ENCODE measurements at regions not wholly inside any gene's neighbourhood (a gene's known extent, or its start where the extent isn't known, plus 50 kb on each side); places are given as distances from the start of the nearest gene placed in this dataset.
"Not testable (repeated sequence)": the region's sequence is repeated elsewhere in the genome, so short reads cannot be mapped to it uniquely, and the experiment has no call there.

DNA sequence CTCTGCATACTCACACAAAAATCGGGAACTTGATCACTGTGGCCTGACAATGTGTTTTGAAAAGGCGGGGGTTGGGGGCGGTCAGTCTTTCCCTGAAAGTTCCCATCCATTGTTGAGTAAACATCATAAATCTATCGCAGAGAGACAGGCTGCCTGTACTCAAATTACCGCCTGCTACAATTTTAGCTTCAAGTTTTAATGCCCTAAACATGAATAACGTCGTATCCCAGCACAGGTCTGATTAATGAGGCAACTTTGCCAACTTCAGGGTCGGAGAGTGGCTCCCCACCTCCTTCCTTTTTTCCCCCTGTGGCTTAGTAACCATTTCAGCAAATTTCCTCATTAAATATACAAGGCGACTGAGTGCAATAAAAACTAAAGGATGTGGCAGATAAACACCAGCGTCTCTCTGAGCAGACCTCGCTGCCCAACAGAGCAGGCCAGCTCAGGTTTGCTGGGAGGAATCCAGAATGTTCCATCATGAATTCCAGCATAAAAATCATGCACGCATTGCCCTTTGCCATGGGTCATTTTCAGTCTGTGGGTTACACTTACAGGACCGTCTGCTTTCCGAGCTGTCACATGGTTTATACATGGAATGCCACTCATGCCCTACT is 213.5 kb upstream of the PLGLB2 start:
- not testable (repeated sequence) for H3K36me3 ChIP-seq (ENCODE audit: control insufficient read depth, insufficient read depth, low read length); H3K4me3 ChIP-seq (ENCODE audit: low read depth, low read length); H3K27me3 ChIP-seq (ENCODE audit: control insufficient read depth, insufficient read depth, low read length); H3K9ac ChIP-seq (ENCODE audit: low read depth, low read length); H3K9me3 ChIP-seq (ENCODE audit: control insufficient read depth, insufficient read depth, low read length); H3K4me1 ChIP-seq (ENCODE audit: control insufficient read depth, insufficient read depth, low read length)

DNA sequence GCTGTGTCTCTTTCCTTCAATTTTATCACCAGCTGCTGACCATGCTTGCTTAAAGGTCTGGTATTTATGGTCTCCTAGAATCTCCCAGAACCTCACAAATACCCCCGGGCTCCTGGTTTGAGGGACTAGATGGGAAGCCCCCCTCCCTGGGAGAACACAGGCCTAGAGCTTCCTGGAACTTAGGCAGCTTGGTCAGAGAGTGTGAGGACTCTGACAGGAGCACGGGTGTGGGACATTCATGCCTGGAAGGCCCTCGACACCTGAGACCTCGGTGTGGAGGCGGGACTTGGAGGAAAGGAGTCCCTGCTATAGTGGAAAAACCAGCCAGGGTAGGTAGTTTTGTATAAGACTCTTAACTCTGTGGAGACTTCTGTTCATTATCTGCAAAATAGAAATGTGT is 211.5 kb upstream of the PLGLB2 start:
- not testable (repeated sequence) for H3K27me3 ChIP-seq (ENCODE audit: control insufficient read depth, insufficient read depth, low read length); H3K4me3 ChIP-seq (ENCODE audit: low read depth, low read length); H3K9ac ChIP-seq (ENCODE audit: low read depth, low read length); H3K4me1 ChIP-seq (ENCODE audit: control insufficient read depth, insufficient read depth, low read length); H3K9me3 ChIP-seq (ENCODE audit: control insufficient read depth, insufficient read depth, low read length); H3K36me3 ChIP-seq (ENCODE audit: control insufficient read depth, insufficient read depth, low read length)

DNA sequence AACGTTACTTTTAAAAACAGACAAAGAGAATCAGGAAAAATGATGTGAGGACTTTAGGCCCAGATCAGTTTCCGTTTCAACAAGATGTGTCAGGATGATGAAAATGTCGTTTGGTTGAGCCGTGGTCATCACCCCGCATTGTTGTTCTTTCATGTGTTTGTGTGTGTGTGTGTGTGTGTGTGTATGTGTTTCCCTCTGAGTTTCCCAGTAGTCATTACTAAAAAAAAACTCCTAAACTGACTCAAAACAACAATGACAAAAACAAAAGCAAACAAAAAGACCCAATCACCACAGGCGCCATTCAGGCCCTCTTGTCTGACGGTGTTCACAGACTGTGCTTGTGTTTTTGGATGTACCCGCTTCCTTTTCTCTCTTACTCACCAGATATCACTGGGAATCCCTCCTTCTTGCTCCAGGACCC is 210.6 kb upstream of the PLGLB2 start:
- H3K4me1 ChIP-seq (ENCODE audit: control insufficient read depth, insufficient read depth, low read length); H3K36me3 ChIP-seq (ENCODE audit: control insufficient read depth, insufficient read depth, low read length); H3K4me3 ChIP-seq (ENCODE audit: low read depth, low read length); H3K27me3 ChIP-seq (ENCODE audit: control insufficient read depth, insufficient read depth, low read length); H3K9me3 ChIP-seq (ENCODE audit: control insufficient read depth, insufficient read depth, low read length); H3K9ac ChIP-seq (ENCODE audit: low read depth, low read length): not testable (repeated sequence)

DNA sequence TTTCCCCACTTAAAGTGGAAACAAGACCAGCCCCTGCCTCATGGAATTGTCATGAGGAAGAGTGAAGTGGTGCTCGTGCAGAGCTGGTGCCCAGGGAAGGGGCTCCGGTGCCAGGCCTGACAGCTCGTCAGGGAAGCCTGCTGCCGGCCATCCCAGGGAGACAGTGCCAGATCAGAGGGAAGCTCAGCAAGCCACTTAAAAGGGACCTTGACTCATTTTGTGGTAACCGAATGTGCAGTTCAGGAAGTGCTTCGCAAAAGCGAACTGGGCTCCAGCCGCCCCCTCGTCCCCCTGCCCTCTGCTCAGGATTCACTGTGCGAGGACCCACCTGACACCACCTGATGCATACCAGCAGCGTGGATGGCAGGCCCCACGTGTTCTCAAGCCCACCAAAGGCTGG is 209.6 kb upstream of the PLGLB2 start:
- not testable (repeated sequence) for H3K36me3 ChIP-seq (ENCODE audit: control insufficient read depth, insufficient read depth, low read length); H3K4me1 ChIP-seq (ENCODE audit: control insufficient read depth, insufficient read depth, low read length); H3K27me3 ChIP-seq (ENCODE audit: control insufficient read depth, insufficient read depth, low read length); H3K4me3 ChIP-seq (ENCODE audit: low read depth, low read length); H3K9me3 ChIP-seq (ENCODE audit: control insufficient read depth, insufficient read depth, low read length); H3K9ac ChIP-seq (ENCODE audit: low read depth, low read length)

DNA sequence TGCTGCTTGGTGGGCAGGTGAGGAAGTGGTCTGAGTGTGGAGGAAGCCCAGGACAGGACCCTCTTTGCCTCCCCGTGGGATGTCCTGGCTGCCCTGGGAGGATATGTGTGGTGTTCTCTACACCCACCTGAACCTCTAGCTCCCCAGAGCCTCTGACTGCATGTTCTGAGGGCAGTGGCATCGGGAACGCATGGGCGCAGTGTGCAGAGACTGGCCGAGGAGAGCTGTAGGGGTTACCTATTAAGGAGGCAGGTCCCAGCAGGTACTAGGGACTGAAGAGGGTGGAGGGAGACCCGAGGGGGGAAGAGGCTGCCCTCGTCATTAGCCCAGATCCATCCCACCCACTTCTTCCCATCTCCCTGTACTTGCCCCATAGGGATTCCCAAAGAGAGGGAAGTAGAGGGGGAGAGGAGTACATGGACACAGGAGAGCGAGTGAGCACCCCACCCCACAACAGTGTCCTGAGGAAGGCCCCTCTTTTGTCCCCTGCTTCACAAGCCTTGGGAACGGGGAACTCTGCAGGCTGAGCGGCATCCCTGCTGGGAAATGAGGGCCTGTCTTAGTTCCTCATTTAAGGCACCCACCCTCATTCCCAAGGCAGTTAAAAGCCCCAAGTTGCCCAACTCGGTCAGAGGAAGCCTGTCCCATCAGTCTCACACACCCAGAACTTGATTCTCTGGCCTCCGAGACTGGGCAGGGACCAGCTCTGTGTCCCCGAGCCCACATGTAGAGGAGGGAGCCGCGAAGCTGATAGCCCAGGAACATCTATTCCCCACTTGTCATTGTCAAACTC is 208.5 kb upstream of the PLGLB2 start:
- not testable (repeated sequence) for H3K4me1 ChIP-seq (ENCODE audit: control insufficient read depth, insufficient read depth, low read length); H3K9ac ChIP-seq (ENCODE audit: low read depth, low read length); H3K36me3 ChIP-seq (ENCODE audit: control insufficient read depth, insufficient read depth, low read length); H3K27me3 ChIP-seq (ENCODE audit: control insufficient read depth, insufficient read depth, low read length); H3K4me3 ChIP-seq (ENCODE audit: low read depth, low read length); H3K9me3 ChIP-seq (ENCODE audit: control insufficient read depth, insufficient read depth, low read length)

DNA sequence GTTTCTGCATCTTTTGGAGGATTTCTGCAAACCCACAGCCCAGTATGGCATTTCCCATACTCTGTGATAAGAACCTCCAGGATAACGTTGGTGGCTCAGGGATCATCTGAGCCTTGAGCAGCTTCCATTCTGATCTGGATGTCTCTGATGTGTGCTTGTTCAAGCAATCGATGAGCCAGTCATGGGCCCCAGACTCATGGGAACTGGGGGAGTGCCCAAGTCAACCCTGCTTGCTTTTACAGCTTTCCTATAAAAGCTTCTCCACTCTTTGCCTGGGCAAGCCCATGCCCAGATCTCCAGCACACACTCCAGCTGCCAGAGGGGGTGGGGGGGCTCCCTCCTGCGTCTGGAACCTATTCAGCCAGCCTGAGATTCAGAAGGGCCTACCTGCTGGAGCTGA is 207.6 kb upstream of the PLGLB2 start:
- H3K9ac ChIP-seq (ENCODE audit: low read depth, low read length); H3K36me3 ChIP-seq (ENCODE audit: control insufficient read depth, insufficient read depth, low read length); H3K4me3 ChIP-seq (ENCODE audit: low read depth, low read length); H3K9me3 ChIP-seq (ENCODE audit: control insufficient read depth, insufficient read depth, low read length); H3K27me3 ChIP-seq (ENCODE audit: control insufficient read depth, insufficient read depth, low read length); H3K4me1 ChIP-seq (ENCODE audit: control insufficient read depth, insufficient read depth, low read length): not testable (repeated sequence)

DNA sequence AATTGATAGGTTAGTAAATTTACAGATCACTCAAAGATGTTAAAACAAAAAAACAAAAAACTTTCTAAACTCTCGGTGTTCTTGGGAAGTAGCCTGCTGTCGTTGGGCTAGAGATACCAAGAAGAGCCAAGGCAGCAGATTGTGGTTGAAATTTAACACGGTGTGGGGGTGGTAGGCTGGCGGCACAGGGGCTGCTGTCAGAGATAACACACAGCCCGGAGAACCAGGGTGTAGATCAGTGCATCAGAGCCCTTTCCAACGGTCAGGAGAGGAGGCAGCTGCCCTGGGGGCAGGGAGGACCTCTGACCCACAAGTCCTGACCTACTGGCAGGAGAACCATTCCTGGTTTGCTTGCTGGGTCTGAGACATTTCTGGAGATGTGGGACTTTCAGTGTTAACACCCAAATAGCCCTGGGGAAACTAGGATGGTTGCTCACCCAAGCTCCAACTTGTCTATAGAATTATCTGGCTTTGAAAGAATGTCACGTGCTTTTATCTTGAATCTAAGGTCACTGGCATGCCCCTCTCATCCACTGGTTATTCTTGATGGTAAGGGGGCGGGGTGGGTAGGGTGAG is 205.2 kb upstream of the PLGLB2 start:
- H3K27me3 ChIP-seq (ENCODE audit: control insufficient read depth, insufficient read depth, low read length); H3K4me1 ChIP-seq (ENCODE audit: control insufficient read depth, insufficient read depth, low read length); H3K9ac ChIP-seq (ENCODE audit: low read depth, low read length); H3K36me3 ChIP-seq (ENCODE audit: control insufficient read depth, insufficient read depth, low read length); H3K9me3 ChIP-seq (ENCODE audit: control insufficient read depth, insufficient read depth, low read length); H3K4me3 ChIP-seq (ENCODE audit: low read depth, low read length): not testable (repeated sequence)

DNA sequence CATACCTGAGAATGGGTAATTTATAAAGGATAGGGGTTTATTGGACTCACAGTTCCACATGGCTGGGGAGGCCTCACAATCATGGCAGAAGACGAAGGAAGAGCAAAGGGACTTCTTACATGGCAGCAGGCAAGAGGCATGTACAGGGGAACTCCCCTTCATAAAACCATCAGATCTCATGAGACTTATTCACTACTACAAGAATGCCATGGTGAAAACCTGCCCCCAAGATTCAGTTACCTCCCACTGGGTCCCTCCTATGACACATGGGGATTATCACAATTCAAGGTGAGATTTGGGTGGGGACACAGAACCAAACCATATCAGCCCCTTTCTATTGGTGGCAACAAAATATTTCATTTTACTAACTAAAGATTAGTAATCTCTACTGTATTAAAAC is 204.1 kb upstream of the PLGLB2 start:
- not testable (repeated sequence) for H3K9me3 ChIP-seq (ENCODE audit: control insufficient read depth, insufficient read depth, low read length); H3K36me3 ChIP-seq (ENCODE audit: control insufficient read depth, insufficient read depth, low read length); H3K9ac ChIP-seq (ENCODE audit: low read depth, low read length); H3K4me3 ChIP-seq (ENCODE audit: low read depth, low read length); H3K4me1 ChIP-seq (ENCODE audit: control insufficient read depth, insufficient read depth, low read length); H3K27me3 ChIP-seq (ENCODE audit: control insufficient read depth, insufficient read depth, low read length)

DNA sequence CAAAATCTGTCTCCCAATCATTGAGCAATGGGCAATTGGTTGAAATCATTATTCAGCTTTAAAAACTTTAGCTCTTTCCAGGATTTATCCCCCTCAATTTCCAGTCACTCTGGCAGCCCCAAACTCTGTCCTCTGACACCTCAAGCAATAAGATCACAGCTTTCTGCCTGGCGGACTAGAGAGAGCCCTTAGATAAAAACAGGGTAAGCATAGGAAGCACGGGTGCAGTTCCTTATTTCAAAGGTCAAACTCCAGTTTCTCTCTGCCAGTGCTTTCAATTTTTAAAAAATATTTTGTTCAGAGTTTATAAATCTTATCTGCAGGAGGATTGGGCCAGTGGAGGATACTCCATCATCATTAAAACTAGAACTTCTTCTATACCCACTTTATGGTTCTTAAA is 200.8 kb upstream of the PLGLB2 start:
- H3K9me3 ChIP-seq (ENCODE audit: control insufficient read depth, insufficient read depth, low read length); H3K9ac ChIP-seq (ENCODE audit: low read depth, low read length); H3K36me3 ChIP-seq (ENCODE audit: control insufficient read depth, insufficient read depth, low read length); H3K4me1 ChIP-seq (ENCODE audit: control insufficient read depth, insufficient read depth, low read length); H3K4me3 ChIP-seq (ENCODE audit: low read depth, low read length); H3K27me3 ChIP-seq (ENCODE audit: control insufficient read depth, insufficient read depth, low read length): not testable (repeated sequence)

DNA sequence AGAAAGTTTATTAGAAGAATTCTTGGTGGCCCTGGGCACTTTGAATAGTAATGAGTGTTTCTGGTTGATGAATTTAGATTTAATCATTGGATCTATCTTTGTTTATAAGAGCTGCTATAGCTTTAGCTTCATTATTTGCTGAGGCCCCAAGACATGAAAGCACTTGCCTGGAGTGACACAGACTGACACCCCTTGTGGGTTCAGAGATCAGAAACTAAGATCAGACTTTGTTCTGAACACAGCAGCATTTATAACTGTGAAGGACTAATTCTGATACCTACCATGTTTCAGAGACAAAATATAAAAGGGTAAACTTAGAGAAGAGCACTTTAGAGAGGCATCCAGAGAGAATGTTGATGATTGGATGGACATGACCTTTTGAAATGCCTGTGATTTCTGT is 199.9 kb upstream of the PLGLB2 start:
- H3K27me3 ChIP-seq (ENCODE audit: control insufficient read depth, insufficient read depth, low read length); H3K9ac ChIP-seq (ENCODE audit: low read depth, low read length); H3K36me3 ChIP-seq (ENCODE audit: control insufficient read depth, insufficient read depth, low read length); H3K4me1 ChIP-seq (ENCODE audit: control insufficient read depth, insufficient read depth, low read length); H3K4me3 ChIP-seq (ENCODE audit: low read depth, low read length); H3K9me3 ChIP-seq (ENCODE audit: control insufficient read depth, insufficient read depth, low read length): not testable (repeated sequence)

DNA sequence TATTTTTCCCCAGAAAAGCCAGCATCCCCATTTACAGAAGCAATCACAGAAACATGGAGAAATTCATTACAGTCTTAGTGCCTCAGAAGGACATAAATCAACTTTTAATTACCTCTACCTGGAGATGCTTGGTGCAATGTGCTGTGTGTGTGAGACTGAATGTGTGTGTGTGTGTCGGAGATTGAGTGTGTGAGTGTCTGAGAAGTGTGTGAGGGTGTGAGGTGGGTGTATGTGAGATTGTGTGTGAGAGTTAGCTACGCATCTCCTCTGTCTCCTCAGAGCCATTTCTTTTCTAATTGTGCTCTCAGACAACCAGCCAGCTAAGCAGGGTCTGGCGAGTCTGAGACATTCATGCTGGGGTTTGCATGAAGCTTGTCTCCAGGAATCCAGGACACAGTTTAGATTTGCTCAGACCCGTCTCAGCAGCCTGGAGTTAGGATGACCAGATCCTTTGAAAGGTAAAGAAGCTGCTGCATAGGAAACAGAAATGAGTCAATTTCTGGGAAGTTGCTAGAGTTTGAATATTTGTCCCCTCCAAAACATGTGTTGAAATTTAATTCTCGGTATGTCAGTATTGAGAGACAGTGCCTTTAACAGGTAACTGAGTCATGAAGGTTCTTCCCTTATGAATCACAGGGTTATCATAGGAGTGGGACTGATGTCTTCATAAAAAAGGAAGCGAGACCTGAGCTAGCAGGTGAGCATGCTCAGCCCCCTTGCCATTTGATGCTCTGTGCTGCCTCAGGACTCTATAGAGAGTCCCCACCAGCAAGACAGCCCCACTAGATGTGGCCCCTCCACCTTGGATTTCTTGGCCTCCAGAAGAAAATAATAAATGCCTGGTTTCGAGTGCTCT is 199.0 kb upstream of the PLGLB2 start:
- H3K36me3 ChIP-seq (ENCODE audit: control insufficient read depth, insufficient read depth, low read length); H3K27me3 ChIP-seq (ENCODE audit: control insufficient read depth, insufficient read depth, low read length); H3K4me3 ChIP-seq (ENCODE audit: low read depth, low read length); H3K9me3 ChIP-seq (ENCODE audit: control insufficient read depth, insufficient read depth, low read length); H3K9ac ChIP-seq (ENCODE audit: low read depth, low read length); H3K4me1 ChIP-seq (ENCODE audit: control insufficient read depth, insufficient read depth, low read length): not testable (repeated sequence)

All from iPS-15b (cell line).